GM23338 (cell line): ENCODE measurements at regions not wholly inside any gene's neighbourhood (a gene's known extent, or its start where the extent isn't known, plus 50 kb on each side); places are given as distances from the start of the nearest gene placed in this dataset.

ENCODE experiments used
- ATAC-seq: fragments of 200-7000 bp; cut with Tn5 transposase; 3 replicates; pipeline ENCODE4 v1.9.1; 2020
- DNase-seq: peaks from one replicate; pipeline ENCODE4 v3.0.0-alpha.2; 2015; ENCODE audit warnings: low spot score
- H2AFZ ChIP-seq: fragments of 200-600 bp; sonication (generic); 2 replicates; pipeline ENCODE4 v1.8.0; 2016; ENCODE audit warnings: antibody characterized with exemption, mild to moderate bottlenecking, moderate library complexity
- H3F3A ChIP-seq: fragments of 200-600 bp; sonication (generic); replicated peaks from 2 replicates; pipeline ENCODE4 v1.8.0; 2017; ENCODE audit warnings: antibody characterized with exemption, mixed run types, low read depth
- H3K27ac ChIP-seq: fragments of 200-600 bp; sonication (generic); 2 replicates; pipeline ENCODE4 v1.6.1; 2016; ENCODE audit warnings: low read depth
- H3K27me3 ChIP-seq: fragments of 200-600 bp; sonication (generic); 2 replicates; pipeline ENCODE4 v1.8.0; 2016; ENCODE audit warnings: mild to moderate bottlenecking, mixed run types, moderate library complexity; ENCODE audit not compliant: insufficient read depth
- H3K36me3 ChIP-seq: fragments of 200-600 bp; sonication (generic); 2 replicates; pipeline ENCODE4 v1.8.0; 2016; ENCODE audit warnings: mild to moderate bottlenecking; ENCODE audit not compliant: insufficient read depth
- H3K4me1 ChIP-seq: fragments of 200-600 bp; sonication (generic); 2 replicates; pipeline ENCODE4 v1.8.0; 2016; ENCODE audit warnings: mild to moderate bottlenecking, moderate library complexity; ENCODE audit not compliant: insufficient read depth
- H3K4me2 ChIP-seq: fragments of 200-600 bp; sonication (generic); 2 replicates; pipeline ENCODE4 v1.7.1; 2017; ENCODE audit warnings: mixed run types
- H3K4me3 ChIP-seq: fragments of 200-600 bp; sonication (generic); 2 replicates; pipeline ENCODE4 v1.6.1; 2016; ENCODE audit warnings: mixed run types
- H3K79me2 ChIP-seq: fragments of 200-600 bp; sonication (generic); replicated peaks from 2 replicates; pipeline ENCODE4 v1.8.0; 2017; ENCODE audit warnings: mild to moderate bottlenecking; ENCODE audit not compliant: insufficient read depth
- H3K9me2 ChIP-seq: fragments of 200-600 bp; sonication (generic); 2 replicates; pipeline ENCODE4 v1.8.0; 2017; ENCODE audit not compliant: insufficient read depth
- H4K20me1 ChIP-seq: fragments of 200-600 bp; sonication (generic); replicated peaks from 2 replicates; pipeline ENCODE4 v1.8.0; 2017; ENCODE audit warnings: mild to moderate bottlenecking; ENCODE audit not compliant: insufficient read depth
- H3K27ac Mint-ChIP-seq: 2 replicates; pipeline ENCODE4 v1.8.0; 2020; ENCODE audit warnings: inconsistent platforms, mild to moderate bottlenecking, moderate library complexity, mixed read lengths
- H3K27me3 Mint-ChIP-seq: 3 replicates; pipeline ENCODE4 v1.8.0; 2022; ENCODE audit warnings: low read depth, mild to moderate bottlenecking, moderate library complexity, mixed read lengths, inconsistent platforms; ENCODE audit not compliant: insufficient read depth, poor library complexity
- H3K36me3 Mint-ChIP-seq: 3 replicates; pipeline ENCODE4 v1.8.0; 2021; ENCODE audit warnings: low read depth, mild to moderate bottlenecking, inconsistent platforms, moderate library complexity, mixed read lengths
- H3K4me1 Mint-ChIP-seq: 3 replicates; pipeline ENCODE4 v1.8.0; 2020; ENCODE audit warnings: mild to moderate bottlenecking, inconsistent platforms, mixed read lengths
- H3K4me3 Mint-ChIP-seq: 3 replicates; pipeline ENCODE4 v1.8.0; 2021; ENCODE audit warnings: moderate library complexity, mild to moderate bottlenecking, inconsistent platforms, mixed read lengths
- H3K9me3 Mint-ChIP-seq: 3 replicates; pipeline ENCODE4 v1.8.0; 2020; ENCODE audit warnings: moderate library complexity, mild to moderate bottlenecking, inconsistent platforms, mixed read lengths
- CREB1 ChIP-seq: fragments of 250-450 bp; sonication (Bioruptor Pico); IDR thresholded peaks from 2 replicates; pipeline ENCODE4 v1.5.0; 2020; ENCODE audit warnings: low read depth, mild to moderate bottlenecking, moderate library complexity
- CTCF ChIP-seq, 2 experiments: fragments of 200-600 bp in 1 of 2; sonication (generic) in 1 of 2; conservative IDR thresholded peaks; 2 replicates each; pipeline versions ENCODE4 v1.5.1 to v1.6.1; 2016 to 2017; ENCODE audit warnings: antibody characterized with exemption in 2 of 2, low read depth in 2 of 2, mild to moderate bottlenecking in 2 of 2, moderate library complexity in 1 of 2
- ETS1 ChIP-seq: IDR thresholded peaks from 2 replicates; pipeline ENCODE4 v1.6.1; 2016; ENCODE audit warnings: antibody characterized with exemption
- JUNB ChIP-seq: IDR thresholded peaks from one replicate; pipeline ENCODE4 v1.6.1; 2016; ENCODE audit warnings: antibody characterized with exemption; ENCODE audit not compliant: unreplicated experiment
- NANOG ChIP-seq: IDR thresholded peaks from 2 replicates; pipeline ENCODE4 v1.6.1; 2016; ENCODE audit warnings: antibody characterized with exemption, borderline replicate concordance
- ZNF331 ChIP-seq: fragments of 250-450 bp; sonication (Bioruptor Pico); IDR thresholded peaks from 2 replicates; pipeline ENCODE4 v1.5.0; 2020; ENCODE audit warnings: low read depth, mild to moderate bottlenecking, moderate library complexity
- ZNF462 ChIP-seq: fragments of 250-450 bp; sonication (Bioruptor Pico); IDR thresholded peaks from 2 replicates; pipeline ENCODE4 v1.5.0; 2020; ENCODE audit warnings: mild to moderate bottlenecking, moderate library complexity

- no peak for TF ChIP-seq ZNF462
These were observed 185.7 kb downstream of the KLF5 start (continued) for GRCh38 chr13:73244467-73244866.

- no peak overlapping the region for H3K4me3 Mint-ChIP-seq
- H3K36me3 Mint-ChIP-seq, result no peaks in the 10 kb centered on the region
- H3K27ac Mint-ChIP-seq, result no peak overlapping the region
- H3K4me3 ChIP-seq, result no peak overlapping the region
- H3K4me1 ChIP-seq, result no peaks in the 10 kb centered on the region
- no peak overlapping the region for H3K4me2 ChIP-seq
- no peak for ATAC-seq
- no peaks in the 10 kb centered on the region for H3K27me3 Mint-ChIP-seq
- H3K9me3 Mint-ChIP-seq, result no peaks in the 10 kb centered on the region
- H3F3A ChIP-seq, result no peaks in the 10 kb centered on the region
- H3K27me3 ChIP-seq, result no peaks in the 10 kb centered on the region
- no peak overlapping the region for H2AFZ ChIP-seq
- no peak for DNase-seq
- H3K79me2 ChIP-seq, result no peaks in the 10 kb centered on the region
- no peak overlapping the region for H3K27ac ChIP-seq
- H3K4me1 Mint-ChIP-seq, result no peaks in the 10 kb centered on the region
- H3K9me2 ChIP-seq, result peaks cover 2% of the 10 kb centered on the region; the same call in 1 of the 2 replicates
- no peaks in the 10 kb centered on the region for H4K20me1 ChIP-seq
- no peaks in the 10 kb centered on the region for H3K36me3 ChIP-seq
- no peak for TF ChIP-seq CTCF (conservative IDR thresholded peaks at IDR 0.05; ENCODE audit: low read depth in 2 of 2)
- TF ChIP-seq ETS1, result no peak
- TF ChIP-seq CREB1 (CRISPR knock-in tag), result no peak
- no peak for TF ChIP-seq JUNB
- TF ChIP-seq ZNF462, result no peak
- TF ChIP-seq ZNF331 (CRISPR knock-in tag), result no peak
- no peak for TF ChIP-seq NANOG
These were observed 183.8 kb downstream of the KLF5 start for GRCh38 chr13:73242515-73243015.
